Upper lobe of right lung (tissue), 1 donor: ENCODE measurements at regions not wholly inside any gene's neighbourhood (a gene's known extent, or its start where the extent isn't known, plus 50 kb on each side); places are given as distances from the start of the nearest gene placed in this dataset.

ENCODE experiments used
- ATAC-seq: fragments of 200-7000 bp; cut with Tn5 transposase; one replicate; pipeline ENCODE4 v1.9.1; 2020; ENCODE audit warnings: mild to moderate bottlenecking, moderate library complexity
- DNase-seq: peaks from one replicate; pipeline ENCODE4 v3.0.0-alpha.2; 2020
- H3K27ac ChIP-seq: fragments of 200-600 bp; one replicate; pipeline ENCODE4 v1.8.0; 2022
- H3K27me3 ChIP-seq: fragments of 200-600 bp; one replicate; pipeline ENCODE4 v1.8.0; 2022; ENCODE audit warnings: mild to moderate bottlenecking
- H3K36me3 ChIP-seq: fragments of 200-600 bp; one replicate; pipeline ENCODE4 v1.8.0; 2022
- H3K4me1 ChIP-seq: fragments of 200-600 bp; one replicate; pipeline ENCODE4 v1.8.0; 2022
- H3K4me3 ChIP-seq: fragments of 200-600 bp; one replicate; pipeline ENCODE4 v1.8.0; 2022; ENCODE audit warnings: mild to moderate bottlenecking
- H3K9me3 ChIP-seq: fragments of 200-600 bp; one replicate; pipeline ENCODE4 v1.8.0; 2022
- CTCF ChIP-seq: fragments of 200-600 bp; IDR thresholded peaks from one replicate; pipeline ENCODE4 v1.8.0; 2022; ENCODE audit warnings: antibody characterized with exemption
- intact Hi-C: fragments of 100-400 bp; cut with DNase I; formaldehyde crosslinking; loops from one replicate; pipeline ENCODE4 v1.11.0; 2022
- donor health status: DM: no; HTN: yes; CAD: no; lungs with severe emphysema.

GRCh38 chr7:136303162-136303561 is 326.0 kb upstream of the MTPN start:
- H3K36me3 ChIP-seq: no peaks in the 10 kb centered on the region
- H3K27me3 ChIP-seq: no peaks in the 10 kb centered on the region
- no peak overlapping the region for H3K27ac ChIP-seq
- H3K4me1 ChIP-seq: no peaks in the 10 kb centered on the region
- TF ChIP-seq CTCF: no peak
- peaks cover 1% of the 10 kb centered on the region for H3K9me3 ChIP-seq
- H3K4me3 ChIP-seq: no peak overlapping the region
- ATAC-seq (no peak), DNase-seq (no peak)
- intact Hi-C loops: no loop called here

GRCh38 chr7:136302049-136302448 is 324.9 kb upstream of the MTPN start:
- H3K27me3 ChIP-seq: no peaks in the 10 kb centered on the region
- no peaks in the 10 kb centered on the region for H3K4me1 ChIP-seq
- no peak for TF ChIP-seq CTCF
- intact Hi-C loops: no loop called here
- no peaks in the 10 kb centered on the region for H3K9me3 ChIP-seq
- no peak for ATAC-seq
- H3K36me3 ChIP-seq: no peaks in the 10 kb centered on the region
- no peak overlapping the region for H3K4me3 ChIP-seq
- no peak overlapping the region for H3K27ac ChIP-seq
- no peak for DNase-seq

GRCh38 chr7:136294977-136295376 is 317.8 kb upstream of the MTPN start:
- Histone ChIP-seq H3K36me3 (no peaks in the 10 kb centered on the region), H3K4me1 (no peaks in the 10 kb centered on the region), H3K9me3 (no peaks in the 10 kb centered on the region), H3K27me3 (no peaks in the 10 kb centered on the region), H3K27ac (no peak overlapping the region), H3K4me3 (no peak overlapping the region)
- DNase-seq (no peak), ATAC-seq (no peak)
- no peak for TF ChIP-seq CTCF
- intact Hi-C loops: no loop called here

- Histone ChIP-seq H3K9me3 (no peaks in the 10 kb centered on the region), H3K4me3 (no peak overlapping the region), H3K27me3 (no peaks in the 10 kb centered on the region), H3K4me1 (no peaks in the 10 kb centered on the region), H3K27ac (no peak overlapping the region), H3K36me3 (no peaks in the 10 kb centered on the region)
- intact Hi-C loops: no loop called here
- no peak for TF ChIP-seq CTCF
- ATAC-seq: no peak
- no peak for DNase-seq
Observed at GRCh38 chr7:136293841-136294391, 316.8 kb upstream of the MTPN start.

GRCh38 chr7:136293272-136293671 is 316.1 kb upstream of the MTPN start:
- intact Hi-C loops: no loop called here
- ATAC-seq: no peak

More at GRCh38 chr7:136293272-136293671, 316.1 kb upstream of the MTPN start:
- Histone ChIP-seq H3K27me3 (no peaks in the 10 kb centered on the region), H3K27ac (no peak overlapping the region), H3K4me1 (no peaks in the 10 kb centered on the region), H3K36me3 (no peaks in the 10 kb centered on the region), H3K4me3 (no peak overlapping the region), H3K9me3 (no peaks in the 10 kb centered on the region)
- no peak for DNase-seq
- no peak for TF ChIP-seq CTCF
